ENCODE measurements at regions not wholly inside any gene's neighbourhood (a gene's known extent, or its start where the extent isn't known, plus 50 kb on each side); places are given as distances from the start of the nearest gene placed in this dataset.

DNA sequence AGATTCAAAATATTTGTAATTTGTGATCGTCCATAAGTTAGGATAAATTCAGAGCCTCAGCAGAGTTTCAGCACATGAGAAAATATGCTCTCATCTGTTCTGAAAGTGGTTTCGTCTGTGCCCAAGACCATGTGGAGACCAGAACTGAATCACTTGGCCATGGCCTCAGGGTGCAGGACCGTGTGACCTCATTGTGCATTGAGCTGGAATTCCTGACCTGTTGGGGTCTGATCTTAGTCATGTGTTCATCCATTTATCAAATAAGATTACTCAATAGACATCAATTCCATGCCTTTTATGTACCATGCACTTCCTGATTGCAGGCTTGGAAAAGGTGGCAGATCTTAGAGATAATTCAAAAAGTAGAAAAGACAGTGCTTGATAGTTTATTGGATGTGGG lies 680.5 kb downstream of the QKI start:
- TF ChIP-seq, protein P1, sequence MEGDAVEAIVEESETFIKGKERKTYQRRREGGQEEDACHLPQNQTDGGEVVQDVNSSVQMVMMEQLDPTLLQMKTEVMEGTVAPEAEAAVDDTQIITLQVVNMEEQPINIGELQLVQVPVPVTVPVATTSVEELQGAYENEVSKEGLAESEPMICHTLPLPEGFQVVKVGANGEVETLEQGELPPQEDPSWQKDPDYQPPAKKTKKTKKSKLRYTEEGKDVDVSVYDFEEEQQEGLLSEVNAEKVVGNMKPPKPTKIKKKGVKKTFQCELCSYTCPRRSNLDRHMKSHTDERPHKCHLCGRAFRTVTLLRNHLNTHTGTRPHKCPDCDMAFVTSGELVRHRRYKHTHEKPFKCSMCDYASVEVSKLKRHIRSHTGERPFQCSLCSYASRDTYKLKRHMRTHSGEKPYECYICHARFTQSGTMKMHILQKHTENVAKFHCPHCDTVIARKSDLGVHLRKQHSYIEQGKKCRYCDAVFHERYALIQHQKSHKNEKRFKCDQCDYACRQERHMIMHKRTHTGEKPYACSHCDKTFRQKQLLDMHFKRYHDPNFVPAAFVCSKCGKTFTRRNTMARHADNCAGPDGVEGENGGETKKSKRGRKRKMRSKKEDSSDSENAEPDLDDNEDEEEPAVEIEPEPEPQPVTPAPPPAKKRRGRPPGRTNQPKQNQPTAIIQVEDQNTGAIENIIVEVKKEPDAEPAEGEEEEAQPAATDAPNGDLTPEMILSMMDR (IDR thresholded peaks at IDR 0.05; ENCODE audit: insufficient read depth, low read length, poor library complexity, severe bottlenecking) = no peak
- Histone ChIP-seq H3K27me3 (ENCODE audit: control insufficient read depth, insufficient read depth, low read length) (no peaks in the 10 kb centered on the region), H3K4me3 (ENCODE audit: low read depth, low read length) (no peak overlapping the region), H3K36me3 (ENCODE audit: control insufficient read depth, insufficient read depth, low read length) (no peaks in the 10 kb centered on the region)
- no peak for DNase-seq (ENCODE audit: low read depth)

DNA sequence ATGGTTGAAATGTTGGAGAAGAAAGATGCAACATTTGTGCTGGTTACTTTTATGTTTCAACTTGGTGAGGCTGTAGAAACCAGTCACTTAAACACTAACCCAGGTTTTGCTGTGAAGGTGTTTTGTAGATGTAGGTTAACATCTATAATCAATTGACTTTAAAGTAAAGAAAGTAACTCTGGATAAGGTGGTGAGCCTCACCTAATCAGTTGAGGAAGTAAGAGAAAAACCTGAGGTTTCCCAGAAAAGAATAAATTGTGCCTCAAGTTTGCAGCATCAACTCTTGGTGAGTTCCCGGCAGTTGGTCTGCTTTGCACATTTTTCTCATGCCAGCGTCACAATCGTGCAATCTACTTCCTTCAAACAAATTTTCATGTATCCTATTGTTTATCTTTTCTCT lies 673.4 kb downstream of the QKI start:
- DNase-seq (ENCODE audit: low read depth) = no peak
- H3K4me3 ChIP-seq (ENCODE audit: low read depth, low read length) = no peak overlapping the region
- H3K27me3 ChIP-seq (ENCODE audit: control insufficient read depth, insufficient read depth, low read length) = no peaks in the 10 kb centered on the region
- H3K36me3 ChIP-seq (ENCODE audit: control insufficient read depth, insufficient read depth, low read length) = no peaks in the 10 kb centered on the region
- TF ChIP-seq, protein P1 (IDR thresholded peaks at IDR 0.05; ENCODE audit: insufficient read depth, low read length, poor library complexity, severe bottlenecking) = no peak

DNA sequence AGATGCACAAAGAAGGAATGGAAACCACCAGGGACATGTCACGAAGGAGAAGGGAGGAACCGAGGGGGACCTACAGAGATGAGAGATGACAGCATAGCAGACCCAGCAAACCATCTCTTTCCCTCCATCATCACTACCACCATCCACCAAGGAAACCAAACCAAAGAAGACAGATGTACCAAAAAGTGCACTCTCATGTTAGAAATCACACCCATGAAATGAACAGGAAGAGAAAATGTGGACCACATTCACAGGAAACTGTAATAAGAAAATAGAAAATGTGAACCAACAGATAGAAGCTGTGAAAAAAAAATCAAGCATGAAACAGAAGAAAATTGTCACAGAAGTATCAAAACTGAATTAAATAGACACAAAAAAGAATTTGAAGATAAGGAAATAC lies 672.7 kb downstream of the QKI start:
- DNase-seq (ENCODE audit: low read depth) = no peak
- no peak overlapping the region for H3K4me3 ChIP-seq (ENCODE audit: low read depth, low read length)
- TF ChIP-seq, protein P1 (IDR thresholded peaks at IDR 0.05; ENCODE audit: insufficient read depth, low read length, poor library complexity, severe bottlenecking) = no peak
- H3K36me3 ChIP-seq (ENCODE audit: control insufficient read depth, insufficient read depth, low read length) = no peaks in the 10 kb centered on the region
- H3K27me3 ChIP-seq (ENCODE audit: control insufficient read depth, insufficient read depth, low read length) = no peaks in the 10 kb centered on the region

DNA sequence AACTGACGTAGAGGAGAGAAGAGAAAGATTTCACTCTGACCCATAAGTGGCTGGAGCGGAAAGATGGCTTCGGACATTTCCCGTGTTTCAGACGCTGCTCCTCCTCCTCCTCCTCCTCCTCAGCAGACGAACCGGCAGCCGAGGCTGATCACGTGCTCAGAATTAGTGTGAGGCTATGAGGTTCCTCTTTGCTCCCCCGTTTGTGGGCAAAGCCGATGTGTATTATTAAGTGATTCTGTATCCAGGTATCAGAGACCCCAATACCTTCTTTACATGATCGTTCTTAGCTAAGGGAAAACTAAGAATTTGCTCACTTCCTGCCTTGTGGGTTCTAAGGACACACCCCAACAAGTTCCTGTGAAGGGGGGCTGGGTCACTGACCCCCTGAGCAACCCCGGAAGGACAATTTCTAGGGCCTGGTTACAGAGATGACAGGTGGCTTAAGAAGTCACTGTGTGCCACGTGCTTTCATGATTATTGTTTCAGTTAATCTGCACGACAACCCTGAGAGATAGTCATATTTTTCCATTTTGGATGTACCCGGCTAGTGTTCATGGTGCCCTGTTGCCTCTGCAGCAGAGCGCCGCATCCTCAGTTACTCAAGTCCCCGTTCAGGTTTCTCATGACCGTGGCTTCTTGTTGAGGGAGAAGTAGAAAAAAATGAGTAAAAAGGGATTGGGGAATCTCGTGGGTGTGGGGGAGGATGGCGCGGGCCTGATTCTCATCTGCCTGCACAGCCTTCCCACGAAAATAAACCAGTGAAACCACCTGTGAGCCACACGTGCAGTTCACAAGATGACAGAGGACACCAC lies 671.8 kb downstream of the QKI start:
- TF ChIP-seq, protein P1 (IDR thresholded peaks at IDR 0.05; ENCODE audit: insufficient read depth, low read length, poor library complexity, severe bottlenecking) = no peak
- DNase-seq (ENCODE audit: low read depth) = no peak
- H3K4me3 ChIP-seq (ENCODE audit: low read depth, low read length) = no peak overlapping the region

DNA sequence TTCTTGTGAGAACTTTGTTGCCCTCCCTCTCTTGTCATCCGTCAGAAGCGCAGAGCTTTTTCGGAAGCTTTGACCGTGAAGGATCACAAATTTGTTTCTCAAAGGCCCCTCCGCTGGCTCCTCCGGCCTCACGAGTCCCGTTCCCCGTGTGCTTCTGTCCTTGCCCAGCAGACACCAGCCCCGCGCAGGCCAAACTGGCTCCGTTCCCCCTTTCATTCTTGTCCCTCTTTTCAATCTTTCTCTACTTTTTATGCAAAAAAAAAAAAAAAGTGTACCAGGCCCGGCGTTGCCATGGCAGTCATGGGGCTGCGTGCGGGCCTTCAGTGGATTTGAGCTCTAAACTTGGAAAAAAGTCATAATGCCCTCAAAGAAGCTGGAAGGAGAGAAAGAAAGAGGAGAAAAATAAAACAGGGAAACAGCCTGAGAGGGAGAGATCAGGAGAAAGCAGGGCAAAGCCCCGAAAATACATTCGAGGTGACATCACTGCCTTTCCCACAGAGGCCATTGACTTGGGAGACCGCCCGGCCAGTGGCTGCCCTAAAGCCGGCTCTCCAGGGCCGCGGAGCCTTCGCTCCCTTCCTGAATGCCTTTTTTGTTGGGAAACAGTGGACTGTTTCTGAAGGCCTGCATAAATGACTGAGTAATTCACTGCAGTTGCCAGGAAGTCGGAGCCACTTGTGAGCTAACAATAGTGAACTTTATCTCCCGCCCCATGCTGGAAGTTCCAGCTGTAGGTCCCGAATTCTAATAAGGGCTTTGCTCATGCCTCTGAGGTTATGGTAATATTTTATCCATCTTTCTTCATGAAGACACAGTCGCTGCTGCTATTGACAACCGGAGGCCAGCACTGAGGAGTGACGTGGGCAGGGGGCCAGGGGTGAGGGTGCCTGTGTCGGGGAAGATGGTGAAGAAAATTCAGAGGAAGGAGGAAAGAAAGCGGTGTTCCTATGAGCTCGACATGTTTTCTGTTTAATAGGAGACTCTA lies 670.9 kb downstream of the QKI start:
- no peak for DNase-seq (ENCODE audit: low read depth)
- no peak overlapping the region for H3K4me3 ChIP-seq (ENCODE audit: low read depth, low read length)

More for the DNA sequence above, 671.8 kb downstream of the QKI start:
- H3K27me3 ChIP-seq (ENCODE audit: control insufficient read depth, insufficient read depth, low read length) = no peaks in the 10 kb centered on the region
- no peaks in the 10 kb centered on the region for H3K36me3 ChIP-seq (ENCODE audit: control insufficient read depth, insufficient read depth, low read length)

More for the DNA sequence above, 670.9 kb downstream of the QKI start:
- H3K27me3 ChIP-seq (ENCODE audit: control insufficient read depth, insufficient read depth, low read length) = no peaks in the 10 kb centered on the region
- TF ChIP-seq, protein P1 (IDR thresholded peaks at IDR 0.05; ENCODE audit: insufficient read depth, low read length, poor library complexity, severe bottlenecking) = no peak
- no peaks in the 10 kb centered on the region for H3K36me3 ChIP-seq (ENCODE audit: control insufficient read depth, insufficient read depth, low read length)
